ENCODE measurements at regions not wholly inside any gene's neighbourhood (a gene's known extent, or its start where the extent isn't known, plus 50 kb on each side); places are given as distances from the start of the nearest gene placed in this dataset.

GRCh38 chr2:2582998-2583545 is 252.0 kb upstream of the MYT1L start:
- TF ChIP-seq CTCF (IDR thresholded peaks at IDR 0.05) (no peak), POLR2A (IDR thresholded peaks at IDR 0.05) (no peak)

All from uterus (tissue), 2 donors.